ENCODE measurements at regions not wholly inside any gene's neighbourhood (a gene's known extent, or its start where the extent isn't known, plus 50 kb on each side); places are given as distances from the start of the nearest gene placed in this dataset.
"Not testable (repeated sequence)": the region's sequence is repeated elsewhere in the genome, so short reads cannot be mapped to it uniquely, and the experiment has no call there.

- no peak for DNase-seq (ENCODE audit: low read depth, low spot score)
Observed at GRCh38 chr1:21385022-21385421, 54.9 kb upstream of the NBPF3 start.

- DNase-seq (ENCODE audit: low read depth, low spot score) = no peak
Observed at GRCh38 chr1:21384620-21385019, 55.3 kb upstream of the NBPF3 start.

- no peak for DNase-seq (ENCODE audit: low read depth, low spot score)
Observed at GRCh38 chr1:21383785-21384401, 56.0 kb upstream of the NBPF3 start.

GRCh38 chr1:21381354-21381753 lies 58.6 kb upstream of the NBPF3 start:
- no peak for DNase-seq (ENCODE audit: low read depth, low spot score)

- not testable (repeated sequence) for DNase-seq (ENCODE audit: low read depth, low spot score)
Observed at GRCh38 chr1:21380147-21380546, 59.8 kb upstream of the NBPF3 start.

- DNase-seq (ENCODE audit: low read depth, low spot score) = no peak
Observed at GRCh38 chr1:21379571-21379970, 60.4 kb upstream of the NBPF3 start.

- no peak for DNase-seq (ENCODE audit: low read depth, low spot score)
Observed at GRCh38 chr1:21378705-21379494, 61.0 kb upstream of the NBPF3 start.

GRCh38 chr1:21372383-21372782 lies 67.6 kb upstream of the NBPF3 start:
- DNase-seq (ENCODE audit: low read depth, low spot score) = no peak

- no peak for DNase-seq (ENCODE audit: low read depth, low spot score)
Observed at GRCh38 chr1:21369905-21370304, 70.0 kb upstream of the NBPF3 start.

GRCh38 chr1:21368515-21369289 lies 71.2 kb upstream of the NBPF3 start:
- peak; percentile 17 for DNase-seq (ENCODE audit: low read depth, low spot score)

- not testable (repeated sequence) for DNase-seq (ENCODE audit: low read depth, low spot score)
Observed at GRCh38 chr1:21367973-21368514, 71.9 kb upstream of the NBPF3 start.

- no peak for DNase-seq (ENCODE audit: low read depth, low spot score)
Observed at GRCh38 chr1:21366288-21366687, 73.6 kb upstream of the NBPF3 start.

GRCh38 chr1:21365036-21365435 lies 74.8 kb upstream of the ECE1 start:
- no peak for DNase-seq (ENCODE audit: low read depth, low spot score)

GRCh38 chr1:21362096-21362495 lies 71.8 kb upstream of the ECE1 start:
- no peak for DNase-seq (ENCODE audit: low read depth, low spot score)

GRCh38 chr1:21361506-21361905 lies 71.2 kb upstream of the ECE1 start:
- DNase-seq (ENCODE audit: low read depth, low spot score) = no peak

- no peak for DNase-seq (ENCODE audit: low read depth, low spot score)
Observed at GRCh38 chr1:21357161-21357560, 66.9 kb upstream of the ECE1 start.

- DNase-seq (ENCODE audit: low read depth, low spot score) = no peak
Observed at GRCh38 chr1:21355956-21356355, 65.7 kb upstream of the ECE1 start.

- no peak for DNase-seq (ENCODE audit: low read depth, low spot score)
Observed at GRCh38 chr1:21352586-21352985, 62.3 kb upstream of the ECE1 start.

GRCh38 chr1:21351901-21352300 lies 61.6 kb upstream of the ECE1 start:
- DNase-seq (ENCODE audit: low read depth, low spot score) = no peak

- no peak for DNase-seq (ENCODE audit: low read depth, low spot score)
Observed at GRCh38 chr1:21350202-21350885, 60.1 kb upstream of the ECE1 start.

- no peak for DNase-seq (ENCODE audit: low read depth, low spot score)
Observed at GRCh38 chr1:21349693-21350092, 59.4 kb upstream of the ECE1 start.

Measured in activated naive CD8-positive, alpha-beta T cell treated with anti-CD3 and anti-CD28 coated beads, Interleukin-2, amount 50 U/mL, for 16 hours (primary cell).